ENCODE measurements at regions not wholly inside any gene's neighbourhood (a gene's known extent, or its start where the extent isn't known, plus 50 kb on each side); places are given as distances from the start of the nearest gene placed in this dataset.
A peak's percentile ranks its signal among the peaks of the same experiment; 100 is the strongest.

DNA sequence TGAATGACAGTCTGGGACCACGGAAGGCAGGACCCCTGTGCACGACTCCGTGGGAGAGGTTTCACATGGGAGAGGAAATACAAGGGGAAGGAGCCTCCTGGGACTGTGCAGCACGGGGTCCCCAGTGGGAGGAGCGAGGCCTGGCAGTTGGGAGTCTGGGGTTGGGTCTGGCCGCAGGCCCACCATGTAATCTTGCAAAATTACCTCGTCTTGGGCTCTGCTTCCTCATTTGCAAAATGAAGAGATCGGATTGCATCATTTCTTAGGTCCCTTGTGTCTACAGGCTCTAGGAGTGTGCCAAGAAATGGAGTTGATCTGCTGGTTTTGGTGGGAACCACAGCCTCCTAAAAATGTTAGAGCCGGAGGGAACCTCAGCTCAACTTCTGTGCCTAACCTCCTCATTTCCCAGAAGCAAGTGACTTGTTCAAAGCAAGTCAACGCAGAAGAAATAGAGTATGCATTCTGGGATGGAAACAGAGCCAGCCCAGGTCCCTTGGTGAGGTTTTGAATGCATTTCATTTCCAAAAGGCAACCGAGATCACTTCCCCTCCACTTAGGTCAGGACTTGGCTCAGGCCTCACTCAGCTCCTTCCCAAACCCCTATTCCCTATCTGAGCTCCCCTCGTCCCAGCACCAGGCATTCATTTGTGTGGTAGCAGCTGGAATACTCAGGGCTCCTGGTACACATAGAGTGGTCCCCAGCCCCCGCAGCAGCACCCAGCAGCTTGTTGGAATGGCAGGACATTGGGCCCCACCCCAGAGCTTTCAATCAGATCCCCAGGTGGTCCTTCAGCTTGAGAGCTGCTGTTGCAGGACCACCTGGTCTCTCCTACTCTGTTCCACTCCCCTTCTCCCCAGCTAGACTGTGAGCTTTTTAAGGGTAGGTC is 267.7 kb downstream of the XXYLT1 start:
- no peaks in the 10 kb centered on the region for H3K36me3 Mint-ChIP-seq (ENCODE audit: insufficient read depth)
- H3K4me1 Mint-ChIP-seq = no peaks in the 10 kb centered on the region
- no peak overlapping the region for H3K27ac Mint-ChIP-seq (ENCODE audit: low read depth)
- peak in 1 of 2 donors; percentile 6 for DNase-seq (ENCODE audit: low spot score in 2 of 2)
- no peak overlapping the region for H3K4me3 Mint-ChIP-seq
- H3K27me3 Mint-ChIP-seq = peaks cover 51% of the 10 kb centered on the region
- no peaks in the 10 kb centered on the region for H3K9me3 Mint-ChIP-seq
- ATAC-seq (replicated peaks; ENCODE audit: extremely low read depth, poor library complexity, severe bottlenecking) = no peak

DNA sequence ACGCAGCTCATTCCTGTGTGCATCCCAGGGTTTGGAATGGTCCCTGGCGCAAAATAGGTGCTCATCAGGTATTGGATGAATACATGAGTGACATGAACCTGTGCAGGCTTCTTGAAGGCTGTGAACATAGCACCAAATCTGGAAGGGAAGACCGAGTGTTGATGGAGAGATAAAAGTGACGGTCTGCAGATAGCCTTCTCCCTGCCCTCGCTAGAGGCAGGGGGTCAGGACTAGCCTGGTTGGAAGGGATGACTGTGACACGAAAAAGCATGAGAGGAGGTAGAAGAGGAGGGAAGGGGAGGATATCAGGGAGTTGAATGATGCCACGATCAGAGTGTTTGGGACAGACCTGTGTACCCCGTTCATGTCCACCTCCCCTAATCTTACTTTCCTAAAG is 267.1 kb downstream of the XXYLT1 start:
- Mint-ChIP-seq H3K27me3 (peaks cover 52% of the 10 kb centered on the region), H3K4me3 (no peak overlapping the region), H3K4me1 (no peaks in the 10 kb centered on the region), H3K9me3 (no peaks in the 10 kb centered on the region), H3K27ac (ENCODE audit: low read depth) (no peak overlapping the region), H3K36me3 (ENCODE audit: insufficient read depth) (no peaks in the 10 kb centered on the region)
- no peak for DNase-seq (ENCODE audit: low spot score in 2 of 2)
- ATAC-seq (replicated peaks; ENCODE audit: extremely low read depth, poor library complexity, severe bottlenecking) = no peak

DNA sequence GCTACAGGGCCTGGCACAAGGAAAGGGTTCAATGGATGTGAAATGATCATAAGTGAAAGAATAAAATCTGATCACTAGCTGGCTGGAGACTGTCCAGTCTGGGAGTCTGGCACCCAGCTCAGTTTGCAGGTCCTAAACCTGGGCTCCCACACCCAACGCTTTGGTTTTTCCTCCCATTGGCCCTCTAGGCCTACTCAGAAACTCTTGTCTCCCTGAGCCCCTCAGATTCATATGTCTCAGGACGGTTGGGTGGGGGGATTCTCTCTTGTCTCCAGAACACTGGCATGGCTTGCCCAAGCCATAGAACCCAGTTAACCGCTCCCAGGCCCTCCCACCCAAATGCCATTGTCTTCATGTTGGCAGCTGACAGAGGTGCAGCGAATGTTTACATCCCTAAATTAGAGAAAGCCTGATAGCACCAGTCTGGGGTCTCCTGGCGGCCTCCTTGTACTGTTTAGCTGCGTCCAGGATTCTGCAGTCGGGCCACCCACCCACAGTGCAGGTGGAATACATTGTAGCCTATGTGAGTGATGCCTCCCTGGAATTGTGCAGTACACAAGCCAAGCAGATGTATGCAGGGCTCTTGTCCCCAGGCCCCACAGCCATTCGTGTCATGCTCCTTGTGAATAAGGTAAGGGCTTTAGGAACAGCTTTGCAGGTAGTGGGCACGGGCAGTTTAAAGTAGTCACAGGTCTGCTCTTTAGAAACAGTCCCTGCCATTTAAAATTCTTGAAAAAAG is 266.3 kb downstream of the XXYLT1 start:
- ATAC-seq (replicated peaks; ENCODE audit: extremely low read depth, poor library complexity, severe bottlenecking) (no peak), DNase-seq (ENCODE audit: low spot score in 2 of 2) (no peak)
- Mint-ChIP-seq H3K4me3 (no peak overlapping the region), H3K36me3 (ENCODE audit: insufficient read depth) (no peaks in the 10 kb centered on the region), H3K9me3 (no peaks in the 10 kb centered on the region), H3K27me3 (peaks cover 49% of the 10 kb centered on the region), H3K4me1 (no peaks in the 10 kb centered on the region), H3K27ac (ENCODE audit: low read depth) (no peak overlapping the region)

DNA sequence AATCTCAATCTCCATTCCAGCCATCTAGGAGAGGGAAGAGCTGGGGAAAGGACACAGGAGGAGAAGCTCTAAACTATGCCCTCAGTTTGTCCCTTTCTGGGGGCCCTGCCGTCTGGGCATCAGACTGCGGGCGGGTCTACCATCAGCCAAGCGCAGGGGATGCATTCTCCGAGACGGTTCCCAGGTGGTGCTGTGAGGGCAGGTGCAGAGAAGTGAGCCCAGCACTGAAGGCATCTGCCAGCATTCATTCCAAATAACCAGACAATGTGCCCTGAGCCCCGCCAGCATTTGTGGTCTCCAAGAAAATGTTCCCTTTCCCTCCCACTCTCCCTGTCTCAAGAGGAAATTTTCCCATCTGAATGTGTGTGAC is 265.7 kb downstream of the XXYLT1 start:
- Mint-ChIP-seq H3K27ac (ENCODE audit: low read depth) (no peak overlapping the region), H3K27me3 (peaks cover 49% of the 10 kb centered on the region), H3K4me1 (no peaks in the 10 kb centered on the region), H3K9me3 (no peaks in the 10 kb centered on the region), H3K36me3 (ENCODE audit: insufficient read depth) (no peaks in the 10 kb centered on the region), H3K4me3 (no peak overlapping the region)
- DNase-seq (ENCODE audit: low spot score in 2 of 2) (no peak), ATAC-seq (replicated peaks; ENCODE audit: extremely low read depth, poor library complexity, severe bottlenecking) (no peak)

DNA sequence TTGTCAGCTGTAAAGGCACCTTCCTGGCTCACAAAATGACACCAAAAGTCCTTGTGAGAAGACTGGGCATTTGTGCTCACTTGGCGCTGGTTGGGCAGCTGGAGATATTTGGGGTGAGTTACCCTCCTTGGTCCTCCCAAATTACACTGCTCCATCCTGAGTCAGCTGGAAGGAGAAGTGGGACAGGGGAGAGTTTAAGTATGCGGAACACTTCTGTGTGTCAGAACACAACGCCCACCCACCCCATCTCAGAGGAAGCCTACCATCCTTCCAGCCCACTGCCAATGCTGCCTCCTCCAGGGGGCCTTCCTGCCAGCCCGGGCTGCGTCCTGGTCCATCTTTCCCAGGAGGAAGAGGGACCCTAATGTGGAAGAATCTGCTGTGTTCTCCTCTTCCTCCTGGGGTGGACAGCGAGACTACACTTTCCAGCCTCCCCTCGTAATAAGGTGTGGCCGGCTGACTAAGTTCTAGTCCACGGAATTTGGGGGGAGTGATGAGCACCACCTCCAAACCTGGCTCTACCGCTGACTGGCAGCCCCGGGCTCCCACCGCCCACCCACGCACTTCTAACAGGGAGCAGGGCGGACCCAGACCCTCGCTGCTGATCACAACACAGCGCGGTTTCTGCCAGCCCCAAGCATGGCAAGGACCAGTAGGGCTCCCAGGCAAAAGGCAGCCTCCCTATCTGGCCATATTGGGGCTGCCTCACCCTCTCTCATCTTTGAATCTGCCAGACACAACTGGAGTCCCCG is 265.0 kb downstream of the XXYLT1 start:
- Mint-ChIP-seq H3K9me3 (no peaks in the 10 kb centered on the region), H3K36me3 (ENCODE audit: insufficient read depth) (no peaks in the 10 kb centered on the region), H3K27ac (ENCODE audit: low read depth) (no peak overlapping the region), H3K4me1 (no peaks in the 10 kb centered on the region), H3K4me3 (no peak overlapping the region), H3K27me3 (peaks cover 49% of the 10 kb centered on the region)
- DNase-seq (ENCODE audit: low spot score in 2 of 2) (no peak), ATAC-seq (replicated peaks; ENCODE audit: extremely low read depth, poor library complexity, severe bottlenecking) (no peak)

DNA sequence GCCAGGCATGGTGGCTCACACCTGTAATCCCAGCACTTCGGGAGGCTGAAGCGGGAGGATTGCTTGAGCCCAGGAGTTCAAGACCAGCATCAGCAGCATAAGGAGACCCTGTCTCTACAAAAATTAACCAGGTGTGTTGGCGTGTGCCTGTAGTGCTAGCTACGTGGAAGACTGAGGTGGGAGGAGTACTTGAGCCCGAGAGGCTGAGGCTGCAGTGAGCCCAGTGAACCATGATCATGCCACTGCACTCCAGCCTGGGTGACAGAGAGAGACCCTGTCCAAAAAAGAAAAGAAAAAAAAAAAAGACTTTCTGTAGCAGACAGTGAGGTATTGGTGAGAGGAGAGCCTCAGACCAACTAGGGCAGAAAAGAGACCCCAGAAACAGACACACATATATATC is 263.8 kb downstream of the XXYLT1 start:
- H3K9me3 Mint-ChIP-seq = no peaks in the 10 kb centered on the region
- no peak for ATAC-seq (replicated peaks; ENCODE audit: extremely low read depth, poor library complexity, severe bottlenecking)
- H3K27me3 Mint-ChIP-seq = peaks cover 49% of the 10 kb centered on the region
- no peaks in the 10 kb centered on the region for H3K36me3 Mint-ChIP-seq (ENCODE audit: insufficient read depth)
- no peaks in the 10 kb centered on the region for H3K4me1 Mint-ChIP-seq
- no peak overlapping the region for H3K27ac Mint-ChIP-seq (ENCODE audit: low read depth)
- no peak overlapping the region for H3K4me3 Mint-ChIP-seq
- DNase-seq (ENCODE audit: low spot score in 2 of 2) = no peak

DNA sequence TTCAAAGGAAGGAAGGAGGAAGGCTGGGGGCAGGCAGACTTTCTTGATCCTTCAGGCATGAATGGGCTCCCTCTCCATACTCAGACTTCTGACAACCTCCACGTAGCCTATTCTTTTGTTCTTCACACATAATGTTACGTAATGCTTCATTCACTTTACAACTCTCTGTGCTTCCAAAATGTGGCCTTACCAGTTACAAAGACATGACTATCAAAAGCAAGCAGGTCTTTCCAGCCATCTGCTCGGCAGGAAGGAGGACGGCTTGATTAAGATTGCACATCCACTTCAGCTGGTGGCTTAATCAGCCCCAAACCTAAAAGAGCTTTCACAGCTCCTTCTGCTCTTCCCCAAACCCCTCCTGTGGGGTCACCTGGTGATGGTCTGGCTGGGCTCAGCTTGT is 263.2 kb downstream of the XXYLT1 start:
- Mint-ChIP-seq H3K27ac (ENCODE audit: low read depth) (no peak overlapping the region), H3K4me1 (no peaks in the 10 kb centered on the region), H3K27me3 (peaks cover 45% of the 10 kb centered on the region), H3K4me3 (no peak overlapping the region), H3K36me3 (ENCODE audit: insufficient read depth) (no peaks in the 10 kb centered on the region), H3K9me3 (no peaks in the 10 kb centered on the region)
- ATAC-seq (replicated peaks; ENCODE audit: extremely low read depth, poor library complexity, severe bottlenecking) (no peak), DNase-seq (ENCODE audit: low spot score in 2 of 2) (no peak)

DNA sequence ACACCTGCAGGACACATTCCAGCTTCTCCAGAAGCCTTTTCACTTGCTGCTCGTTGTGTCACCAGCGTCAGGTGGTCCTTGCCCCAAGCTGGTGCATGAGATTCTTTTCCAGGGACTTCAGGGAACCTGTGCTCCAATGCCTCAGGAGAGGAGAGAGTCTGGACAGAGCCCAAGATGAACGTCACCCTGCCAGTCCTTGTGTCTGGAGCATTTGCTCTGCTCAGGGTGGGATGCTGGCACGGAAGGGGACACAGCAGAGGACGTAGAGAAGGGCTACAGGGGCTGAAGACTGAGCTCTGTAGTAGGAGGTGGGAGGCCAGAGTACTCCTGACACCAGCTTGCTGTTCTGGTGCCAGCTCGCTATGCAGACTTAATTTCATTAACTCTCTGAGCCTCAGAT is 262.1 kb downstream of the XXYLT1 start:
- DNase-seq (ENCODE audit: low spot score in 2 of 2) = no peak
- ATAC-seq (replicated peaks; ENCODE audit: extremely low read depth, poor library complexity, severe bottlenecking) = no peak
- Mint-ChIP-seq H3K4me3 (no peak overlapping the region), H3K27ac (ENCODE audit: low read depth) (no peak overlapping the region), H3K9me3 (no peaks in the 10 kb centered on the region), H3K27me3 (peaks cover 34% of the 10 kb centered on the region), H3K4me1 (no peaks in the 10 kb centered on the region), H3K36me3 (ENCODE audit: insufficient read depth) (no peaks in the 10 kb centered on the region)

DNA sequence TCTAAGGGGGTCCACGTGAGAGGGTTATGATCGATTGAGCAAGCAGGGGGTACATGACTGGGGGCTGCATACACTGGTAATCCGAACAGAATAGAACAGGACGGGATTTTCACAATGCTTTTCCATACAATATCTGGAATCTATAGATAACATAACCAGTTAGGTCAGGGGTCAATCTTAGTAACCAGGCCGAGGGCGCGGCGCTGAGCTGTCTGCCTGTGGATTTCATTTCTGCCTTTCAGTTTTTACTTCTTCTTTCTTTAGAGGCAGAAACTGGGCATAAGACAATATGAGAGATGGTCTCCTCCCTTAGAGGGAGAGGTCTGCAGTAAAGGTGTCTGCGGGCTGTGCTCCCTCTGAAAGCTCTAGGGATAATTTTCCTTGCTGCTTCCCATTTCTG is 261.3 kb downstream of the XXYLT1 start:
- peaks cover 33% of the 10 kb centered on the region for H3K27me3 Mint-ChIP-seq
- no peaks in the 10 kb centered on the region for H3K9me3 Mint-ChIP-seq
- no peak for ATAC-seq (replicated peaks; ENCODE audit: extremely low read depth, poor library complexity, severe bottlenecking)
- H3K27ac Mint-ChIP-seq (ENCODE audit: low read depth) = no peak overlapping the region
- H3K36me3 Mint-ChIP-seq (ENCODE audit: insufficient read depth) = no peaks in the 10 kb centered on the region
- H3K4me1 Mint-ChIP-seq = peaks cover under 1% of the 10 kb centered on the region
- no peak overlapping the region for H3K4me3 Mint-ChIP-seq
- no peak for DNase-seq (ENCODE audit: low spot score in 2 of 2)

DNA sequence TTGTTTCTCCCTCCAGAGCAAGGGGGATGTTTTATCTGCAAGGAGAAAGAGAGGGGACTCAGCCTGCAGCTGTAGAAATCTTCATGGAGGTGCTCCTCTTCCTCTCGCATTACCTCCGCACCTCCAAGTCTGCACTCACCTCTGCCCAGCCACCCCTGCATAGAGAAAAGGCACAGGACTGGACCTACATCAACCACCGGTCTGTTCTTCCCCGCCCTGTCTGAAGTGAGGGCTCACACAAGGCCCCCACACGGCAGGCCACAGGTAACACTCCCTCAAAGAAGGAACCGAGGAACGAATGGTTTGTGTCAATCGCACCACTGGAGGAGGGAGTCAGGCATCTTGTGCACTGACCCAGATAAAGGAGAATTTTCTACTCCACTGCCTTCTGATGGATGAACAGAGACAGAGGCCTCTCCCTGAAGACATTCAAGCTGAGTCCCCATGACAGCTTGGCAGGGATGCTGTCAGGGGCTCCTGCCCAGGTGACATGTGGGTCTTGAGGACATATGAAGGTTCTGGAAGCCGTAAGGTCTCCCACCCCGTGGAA is 260.3 kb downstream of the XXYLT1 start:
- DNase-seq (ENCODE audit: low spot score in 2 of 2) (no peak), ATAC-seq (replicated peaks; ENCODE audit: extremely low read depth, poor library complexity, severe bottlenecking) (no peak)
- no peak overlapping the region for H3K27ac Mint-ChIP-seq (ENCODE audit: low read depth)
- no peaks in the 10 kb centered on the region for H3K36me3 Mint-ChIP-seq (ENCODE audit: insufficient read depth)
- H3K27me3 Mint-ChIP-seq = peaks cover 33% of the 10 kb centered on the region
- peaks cover 6% of the 10 kb centered on the region for H3K4me1 Mint-ChIP-seq
- no peak overlapping the region for H3K4me3 Mint-ChIP-seq
- H3K9me3 Mint-ChIP-seq = no peaks in the 10 kb centered on the region

DNA sequence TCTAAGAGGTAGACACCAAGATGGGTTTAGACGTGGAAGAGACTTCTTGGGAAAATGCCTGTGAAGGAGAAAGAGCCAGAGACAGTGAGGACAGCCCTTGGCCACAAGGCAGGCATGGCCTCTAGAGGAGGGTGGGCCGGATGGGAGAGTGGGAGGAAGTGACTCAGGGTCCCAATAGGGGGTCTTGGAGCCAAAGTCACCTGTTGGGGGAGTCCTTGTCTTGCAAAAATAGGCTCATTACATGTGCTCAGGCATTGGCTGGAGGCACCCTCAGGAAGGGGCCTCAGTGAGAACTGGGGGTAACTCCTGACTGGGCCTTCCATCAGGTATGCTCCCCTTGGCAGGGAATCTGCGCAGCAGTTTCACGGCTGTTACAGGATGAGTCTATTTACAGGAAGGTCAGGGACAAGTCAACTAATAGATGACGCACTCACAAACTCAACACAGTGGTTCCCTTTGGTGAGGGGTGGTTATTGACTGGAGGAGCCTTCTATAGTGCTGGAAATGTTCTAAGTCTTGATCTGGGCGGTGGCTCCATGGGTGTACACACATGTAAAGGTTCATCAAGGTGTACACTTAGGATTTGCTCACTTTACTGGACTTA is 259.6 kb downstream of the XXYLT1 start:
- Mint-ChIP-seq H3K4me3 (no peak overlapping the region), H3K9me3 (no peaks in the 10 kb centered on the region), H3K27me3 (peaks cover 28% of the 10 kb centered on the region), H3K36me3 (ENCODE audit: insufficient read depth) (no peaks in the 10 kb centered on the region), H3K4me1 (peaks cover 6% of the 10 kb centered on the region), H3K27ac (ENCODE audit: low read depth) (no peak overlapping the region)
- no peak for ATAC-seq (replicated peaks; ENCODE audit: extremely low read depth, poor library complexity, severe bottlenecking)
- no peak for DNase-seq (ENCODE audit: low spot score in 2 of 2)

DNA sequence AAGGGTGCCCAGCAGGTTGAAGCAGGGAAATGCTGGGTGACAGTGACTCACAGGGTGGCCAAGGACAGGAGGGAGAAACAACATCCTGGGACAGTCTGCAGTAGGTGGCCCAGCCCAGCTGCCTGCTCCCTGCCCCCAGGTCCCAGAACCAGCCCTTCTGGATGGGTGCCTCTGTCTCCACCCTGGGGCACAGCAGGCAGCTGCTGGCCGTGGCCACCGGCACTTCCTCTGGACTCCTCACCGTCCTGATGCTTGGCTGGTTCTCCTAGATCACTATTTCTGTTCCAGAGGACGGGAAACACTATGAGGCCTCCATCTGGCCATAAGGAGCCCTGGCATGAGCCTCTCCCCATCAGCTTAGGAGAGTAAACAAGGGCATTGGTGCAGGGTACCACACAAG is 258.9 kb downstream of the XXYLT1 start:
- Mint-ChIP-seq H3K4me3 (no peak overlapping the region), H3K27me3 (peaks cover 20% of the 10 kb centered on the region), H3K4me1 (peaks cover 6% of the 10 kb centered on the region), H3K36me3 (ENCODE audit: insufficient read depth) (no peaks in the 10 kb centered on the region), H3K9me3 (no peaks in the 10 kb centered on the region), H3K27ac (ENCODE audit: low read depth) (no peak overlapping the region)
- no peak for DNase-seq (ENCODE audit: low spot score in 2 of 2)
- no peak for ATAC-seq (replicated peaks; ENCODE audit: extremely low read depth, poor library complexity, severe bottlenecking)

Data from central memory CD8-positive, alpha-beta T cell (primary cell).